Fibroblast of lung (primary cell): ENCODE measurements at regions not wholly inside any gene's neighbourhood (a gene's known extent, or its start where the extent isn't known, plus 50 kb on each side); places are given as distances from the start of the nearest gene placed in this dataset.

Experiments
- DNase-seq, 2 donors: peaks; one replicate each; pipeline versions ENCODE4 v3.0.0 to v3.0.0-alpha.2; 2010; ENCODE audit warnings: low read depth in 2 of 2
- H2AFZ ChIP-seq: 2 replicates; pipeline ENCODE4 v1.5.1; 2012; ENCODE audit warnings: low read length, control low read depth, inconsistent platforms
- H3K27ac ChIP-seq: 2 replicates; pipeline ENCODE4 v1.5.1; 2011; ENCODE audit warnings: low read length, control low read depth; ENCODE audit not compliant: insufficient read depth
- H3K27me3 ChIP-seq: 2 replicates; pipeline ENCODE4 v1.5.1; 2011; ENCODE audit warnings: mild to moderate bottlenecking, low read length; ENCODE audit not compliant: control insufficient read depth, insufficient read depth
- H3K36me3 ChIP-seq: 2 replicates; pipeline ENCODE4 v1.5.1; 2011; ENCODE audit warnings: low read length; ENCODE audit not compliant: control insufficient read depth, insufficient read depth
- H3K4me1 ChIP-seq: 2 replicates; pipeline ENCODE4 v1.5.1; 2011; ENCODE audit warnings: low read length; ENCODE audit not compliant: control insufficient read depth, insufficient read depth; ENCODE audit errors: extremely low read depth
- H3K4me2 ChIP-seq: 2 replicates; pipeline ENCODE4 v1.5.1; 2011; ENCODE audit warnings: low read length, control low read depth; ENCODE audit not compliant: insufficient read depth; ENCODE audit errors: extremely low read depth
- H3K4me3 ChIP-seq, 4 experiments: fragments of 200-600 bp in 1 of 4; sonication (generic) in 1 of 4; replicated peaks in 1 of 4; 2 replicates each; pipeline ENCODE4 v1.5.1; 2011 to 2016; ENCODE audit warnings: low read length in 4 of 4, low read depth in 3 of 4, mild to moderate bottlenecking in 3 of 4, control low read depth in 2 of 4, inconsistent platforms in 1 of 4, mixed read lengths in 1 of 4; ENCODE audit not compliant: insufficient read depth in 1 of 4; ENCODE audit errors: control extremely low read depth in 1 of 4
- H3K79me2 ChIP-seq: 2 replicates; pipeline ENCODE4 v1.5.1; 2012; ENCODE audit warnings: mild to moderate bottlenecking, low read length, inconsistent platforms; ENCODE audit not compliant: control insufficient read depth, insufficient read depth
- H3K9ac ChIP-seq: 2 replicates; pipeline ENCODE4 v1.5.1; 2011; ENCODE audit warnings: mild to moderate bottlenecking, low read length, control low read depth; ENCODE audit not compliant: insufficient read depth
- H3K9me3 ChIP-seq: 2 replicates; pipeline ENCODE4 v1.5.1; 2012; ENCODE audit warnings: low read depth, low read length; ENCODE audit not compliant: control insufficient read depth, insufficient read depth
- H4K20me1 ChIP-seq: 2 replicates; pipeline ENCODE4 v1.5.1; 2011; ENCODE audit warnings: low read length; ENCODE audit not compliant: control insufficient read depth, insufficient read depth; ENCODE audit errors: extremely low read depth
- EZH2 ChIP-seq: IDR thresholded peaks from 2 replicates; pipeline ENCODE4 v1.5.1; 2012; ENCODE audit warnings: low read length, control low read depth, mild to moderate bottlenecking; ENCODE audit errors: missing control alignments
- TF ChIP-seq, protein P1 (sequence below), 2 donors: IDR thresholded peaks in 1 of 2; conservative IDR thresholded peaks in 1 of 2; 1 replicate in 1 of 2; 2 replicates in 1 of 2; pipeline ENCODE4 v1.5.1; 2011 to 2012; ENCODE audit warnings: low read length in 2 of 2, control low read depth in 1 of 2, inconsistent platforms in 1 of 2, low read depth in 1 of 2, mild to moderate bottlenecking in 1 of 2

DNA sequence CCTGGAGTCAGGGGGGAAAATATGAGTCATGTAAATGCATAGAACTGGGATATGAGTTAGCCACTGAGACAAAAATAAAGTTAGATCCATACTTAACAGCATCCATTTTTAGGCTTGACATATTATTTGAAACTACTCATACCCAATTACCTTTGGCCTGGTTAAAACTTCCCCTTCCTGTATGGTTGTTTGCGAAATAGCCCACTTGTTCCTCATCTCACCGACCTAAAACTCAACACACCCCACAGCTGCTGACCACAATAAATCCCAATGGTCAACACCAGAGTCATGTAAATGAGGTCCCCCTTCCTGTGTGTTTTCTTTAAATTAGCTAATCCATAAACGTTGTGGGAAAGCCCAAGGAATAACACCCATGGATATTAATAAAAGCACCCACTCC lies 55.2 kb upstream of the TMEM215 start:
- H3K9ac ChIP-seq = no peak overlapping the region
- H3K27ac ChIP-seq = no peak overlapping the region
- no peaks in the 10 kb centered on the region for H3K4me1 ChIP-seq
- no peak overlapping the region for H3K4me2 ChIP-seq
- H3K36me3 ChIP-seq = no peaks in the 10 kb centered on the region
- TF ChIP-seq, protein P1, sequence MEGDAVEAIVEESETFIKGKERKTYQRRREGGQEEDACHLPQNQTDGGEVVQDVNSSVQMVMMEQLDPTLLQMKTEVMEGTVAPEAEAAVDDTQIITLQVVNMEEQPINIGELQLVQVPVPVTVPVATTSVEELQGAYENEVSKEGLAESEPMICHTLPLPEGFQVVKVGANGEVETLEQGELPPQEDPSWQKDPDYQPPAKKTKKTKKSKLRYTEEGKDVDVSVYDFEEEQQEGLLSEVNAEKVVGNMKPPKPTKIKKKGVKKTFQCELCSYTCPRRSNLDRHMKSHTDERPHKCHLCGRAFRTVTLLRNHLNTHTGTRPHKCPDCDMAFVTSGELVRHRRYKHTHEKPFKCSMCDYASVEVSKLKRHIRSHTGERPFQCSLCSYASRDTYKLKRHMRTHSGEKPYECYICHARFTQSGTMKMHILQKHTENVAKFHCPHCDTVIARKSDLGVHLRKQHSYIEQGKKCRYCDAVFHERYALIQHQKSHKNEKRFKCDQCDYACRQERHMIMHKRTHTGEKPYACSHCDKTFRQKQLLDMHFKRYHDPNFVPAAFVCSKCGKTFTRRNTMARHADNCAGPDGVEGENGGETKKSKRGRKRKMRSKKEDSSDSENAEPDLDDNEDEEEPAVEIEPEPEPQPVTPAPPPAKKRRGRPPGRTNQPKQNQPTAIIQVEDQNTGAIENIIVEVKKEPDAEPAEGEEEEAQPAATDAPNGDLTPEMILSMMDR (conservative IDR thresholded peaks at IDR 0.05 in 1 of 2, IDR thresholded peaks at IDR 0.05 in 1 of 2; ENCODE audit: low read depth in 1 of 2, low read length in 2 of 2) = no peak
- TF ChIP-seq EZH2 = no peak
- H3K27me3 ChIP-seq = no peaks in the 10 kb centered on the region
- no peak overlapping the region for H3K4me3 ChIP-seq
- H3K9me3 ChIP-seq = no peaks in the 10 kb centered on the region
- no peaks in the 10 kb centered on the region for H4K20me1 ChIP-seq
- no peaks in the 10 kb centered on the region for H3K79me2 ChIP-seq
- DNase-seq = no peak
- H2AFZ ChIP-seq = no peak overlapping the region
